Erythroblast (primary cell): ENCODE measurements at regions not wholly inside any gene's neighbourhood (a gene's known extent, or its start where the extent isn't known, plus 50 kb on each side); places are given as distances from the start of the nearest gene placed in this dataset.
"Not testable (repeated sequence)": the region's sequence is repeated elsewhere in the genome, so short reads cannot be mapped to it uniquely, and the experiment has no call there.

Source experiments
- DNase-seq, 2 experiments: peaks; one replicate each; lab custom pipeline; 2025; lab: John Stamatoyannopoulos, UW
- GATA1 ChIP-seq: IDR thresholded peaks from 2 replicates; pipeline ENCODE4 v1.6.1; 2011; ENCODE audit warnings: low read depth, mild to moderate bottlenecking, control low read depth, low read length, moderate library complexity
- POLR2A ChIP-seq: IDR thresholded peaks from 2 replicates; pipeline ENCODE4 v1.6.1; 2011; ENCODE audit warnings: mild to moderate bottlenecking, low read length

DNA sequence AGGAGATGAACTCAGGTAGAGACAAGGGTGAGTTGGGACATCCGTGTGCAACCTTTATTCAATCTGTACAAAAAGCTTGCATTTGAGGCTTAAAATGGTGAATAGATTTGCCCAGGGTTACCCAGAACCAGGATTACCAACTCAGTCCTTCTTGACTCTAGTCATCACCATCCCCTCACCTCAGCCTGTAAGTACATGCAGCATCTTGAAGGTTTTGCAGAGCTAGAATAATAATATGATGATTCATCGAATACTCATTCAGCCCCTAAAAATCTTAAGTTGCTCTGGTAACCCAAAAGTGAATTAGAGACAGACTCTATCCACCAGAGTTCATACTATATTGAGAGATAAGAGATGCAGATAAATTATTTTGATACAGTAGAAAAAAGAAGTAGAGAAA, 90.3 kb downstream of the NKX2-1 start:
- no peak for DNase-seq
- TF ChIP-seq GATA1 (no peak), POLR2A (no peak)

DNA sequence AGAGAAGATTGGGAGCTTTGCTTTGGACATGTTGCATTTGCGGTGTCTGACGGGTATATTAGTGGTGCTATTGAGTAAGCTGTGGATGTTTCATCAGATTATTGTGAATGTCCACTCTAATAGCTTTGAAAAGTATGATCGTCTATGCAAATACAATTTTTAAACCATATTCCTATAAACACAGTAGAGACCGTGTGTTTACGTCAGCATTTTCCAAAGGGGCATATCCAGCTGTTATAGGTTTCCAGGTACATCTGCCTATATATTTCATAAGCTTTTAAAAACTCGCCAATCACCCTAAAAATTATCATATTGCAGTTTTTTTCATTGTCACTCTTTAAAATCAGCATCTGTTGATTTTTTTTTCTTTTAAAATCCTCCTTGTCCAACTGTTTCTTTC, 91.7 kb downstream of the NKX2-1 start:
- TF ChIP-seq GATA1 (no peak), POLR2A (no peak)

DNA sequence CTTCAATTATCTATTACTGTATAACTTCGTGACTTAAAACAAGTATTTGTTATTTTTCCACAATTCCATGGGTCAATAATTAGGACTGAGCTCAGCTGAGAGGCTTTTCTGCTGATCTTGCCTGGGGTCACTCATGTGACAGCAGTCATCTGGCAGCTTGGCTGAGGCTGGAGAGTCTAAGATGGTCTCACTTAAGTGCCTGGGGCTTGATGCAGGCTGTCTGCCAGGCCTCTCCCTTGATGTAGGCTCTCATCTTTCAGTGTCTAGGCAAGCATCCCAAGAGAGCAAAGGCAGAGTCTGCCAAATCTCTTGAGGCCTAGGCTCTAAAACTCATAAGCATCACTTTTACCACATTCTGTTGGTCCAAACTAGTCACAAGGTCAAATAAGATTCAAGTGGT, 93.2 kb downstream of the NKX2-1 start:
- DNase-seq = no peak
- no peak for TF ChIP-seq POLR2A
- no peak for TF ChIP-seq GATA1

More for the DNA sequence above, 91.7 kb downstream of the NKX2-1 start:
- no peak for DNase-seq

DNA sequence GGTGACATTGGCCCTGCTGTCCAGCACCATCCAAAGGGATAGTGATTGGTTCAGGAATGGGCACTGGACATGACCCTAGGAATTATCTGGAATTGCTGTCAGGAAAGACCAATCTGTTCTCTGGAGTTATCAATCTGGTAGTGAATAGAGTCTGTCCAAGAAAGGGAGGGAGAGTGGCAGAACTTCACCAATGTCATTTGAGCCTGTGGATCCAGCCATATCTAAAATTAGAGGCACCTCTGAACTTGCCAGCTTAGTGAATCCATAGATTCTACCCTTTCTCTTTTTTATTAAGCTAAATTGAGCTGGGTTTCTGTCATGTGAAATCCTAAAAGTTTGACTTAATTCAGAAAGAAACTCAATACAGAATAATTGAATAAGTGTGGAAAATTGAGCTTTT, 93.9 kb downstream of the NKX2-1 start:
- TF ChIP-seq POLR2A = no peak
- no peak for TF ChIP-seq GATA1
- no peak for DNase-seq

DNA sequence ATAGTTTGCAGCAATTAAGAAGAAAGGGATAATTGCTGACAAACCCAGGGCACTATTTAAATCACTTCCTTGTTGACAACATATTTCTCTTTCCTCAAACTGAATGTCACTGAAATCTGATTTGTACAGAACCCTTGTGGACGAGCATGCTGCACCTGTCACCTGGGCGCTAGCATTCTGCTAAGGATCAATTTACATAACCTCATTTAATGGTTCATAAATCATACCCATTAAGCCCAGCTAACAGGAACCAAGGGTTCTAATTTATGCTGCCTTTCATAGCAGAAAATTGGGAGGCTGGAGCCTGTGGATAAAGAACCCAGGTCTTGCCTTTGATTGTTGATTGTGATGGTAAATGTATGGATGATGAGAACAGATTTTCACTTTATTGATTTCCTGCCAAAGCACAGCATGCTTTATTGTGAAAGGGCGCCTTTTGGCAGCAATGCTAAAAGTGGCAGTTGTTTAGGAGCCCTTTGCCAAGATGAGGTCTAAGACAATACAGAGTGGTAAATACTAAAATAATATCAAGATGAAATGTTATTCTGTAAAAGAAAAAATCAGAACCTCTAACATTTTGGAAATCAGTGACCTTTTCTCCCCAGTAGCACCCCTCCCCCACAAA, 95.4 kb downstream of the NKX2-1 start:
- no peak for TF ChIP-seq POLR2A
- no peak for TF ChIP-seq GATA1
- DNase-seq = no peak

DNA sequence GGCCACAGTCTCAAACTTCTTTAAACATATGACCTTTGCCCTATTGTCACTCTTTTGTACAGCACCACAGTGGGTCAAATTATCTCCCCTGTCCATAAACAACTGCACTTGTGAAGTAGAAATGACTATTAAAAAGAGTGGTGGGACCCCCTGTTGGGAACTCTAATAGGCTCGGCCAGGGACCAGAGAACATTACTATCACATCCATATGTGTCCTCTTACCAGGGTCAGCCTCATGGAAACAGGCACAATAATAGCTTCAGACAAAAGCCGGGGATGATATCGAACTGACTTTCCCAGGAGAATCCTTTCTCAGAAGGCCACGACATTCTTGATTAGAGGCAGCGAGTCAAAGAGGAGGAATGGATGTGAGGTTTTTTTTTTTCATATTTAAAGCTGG, 96.6 kb downstream of the NKX2-1 start:
- TF ChIP-seq POLR2A (no peak), GATA1 (no peak)

DNA sequence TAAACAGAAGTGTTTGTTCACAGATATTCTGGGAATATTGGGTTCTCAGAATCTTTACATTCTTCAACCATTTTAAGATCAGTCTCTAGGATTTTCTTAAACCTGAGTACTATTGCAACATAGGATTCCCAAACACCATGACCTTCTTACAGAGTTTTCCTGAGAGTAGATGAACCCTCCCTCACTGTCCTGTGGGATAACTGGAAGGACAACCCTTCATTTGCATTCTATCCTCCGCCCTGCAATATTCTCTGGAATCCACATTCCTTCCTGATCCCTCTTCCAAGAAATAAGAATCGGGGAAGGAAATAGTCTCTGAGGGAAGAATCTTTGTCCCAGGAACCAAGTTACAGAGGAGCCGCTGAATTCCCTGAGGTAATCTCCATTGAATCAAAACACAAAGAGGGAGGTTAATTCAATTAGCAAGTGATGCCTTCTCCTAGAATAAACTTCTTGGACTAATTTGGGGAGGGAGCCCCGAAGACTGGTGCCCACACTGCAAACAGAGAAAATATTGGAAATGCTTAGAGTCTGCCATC, 99.8 kb upstream of the MBIP start:
- no peak for DNase-seq
- TF ChIP-seq GATA1 (no peak), POLR2A (no peak)

More for the DNA sequence above, 96.6 kb downstream of the NKX2-1 start:
- DNase-seq = no peak

DNA sequence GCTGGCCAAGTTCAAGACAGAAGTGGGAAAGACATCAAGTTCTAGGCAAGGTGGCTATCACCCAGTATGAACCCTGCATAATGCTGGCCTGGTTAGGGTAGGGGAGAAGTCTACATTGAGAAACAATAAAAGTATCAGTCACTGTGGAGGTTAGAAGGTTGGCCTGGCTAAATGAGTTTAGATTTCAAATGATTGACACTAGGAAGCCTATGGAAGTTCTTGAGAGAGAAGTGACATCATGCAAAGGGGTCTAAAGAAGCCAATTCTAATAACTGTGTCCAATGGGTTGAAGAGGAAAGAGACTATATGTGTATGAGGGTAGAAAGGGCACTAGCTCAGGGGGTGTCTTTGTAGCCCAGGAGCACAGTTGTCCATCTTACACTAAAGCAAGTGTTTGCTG, 98.5 kb upstream of the MBIP start:
- TF ChIP-seq POLR2A (no peak), GATA1 (no peak)
- DNase-seq = no peak

DNA sequence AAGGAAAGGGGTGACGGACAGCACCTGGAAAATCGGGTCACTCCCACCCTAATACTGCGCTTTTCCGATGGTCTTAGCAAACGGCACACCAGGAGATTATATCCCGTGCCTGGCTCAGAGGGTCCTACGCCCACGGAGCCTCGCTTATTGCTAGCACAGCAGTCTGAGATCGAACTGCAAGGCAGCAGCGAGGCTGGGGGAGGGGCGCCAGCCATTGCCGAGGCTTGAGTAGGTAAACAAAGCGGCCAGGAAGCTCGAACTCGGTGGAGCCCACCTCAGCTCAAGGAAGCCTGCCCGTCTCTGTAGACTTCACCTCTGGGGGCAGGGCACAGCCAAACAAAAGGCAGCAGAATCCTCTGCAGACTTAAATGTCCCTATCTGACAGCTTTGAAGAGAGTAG, 91.5 kb upstream of the MBIP start:
- DNase-seq = not testable (repeated sequence)

DNA sequence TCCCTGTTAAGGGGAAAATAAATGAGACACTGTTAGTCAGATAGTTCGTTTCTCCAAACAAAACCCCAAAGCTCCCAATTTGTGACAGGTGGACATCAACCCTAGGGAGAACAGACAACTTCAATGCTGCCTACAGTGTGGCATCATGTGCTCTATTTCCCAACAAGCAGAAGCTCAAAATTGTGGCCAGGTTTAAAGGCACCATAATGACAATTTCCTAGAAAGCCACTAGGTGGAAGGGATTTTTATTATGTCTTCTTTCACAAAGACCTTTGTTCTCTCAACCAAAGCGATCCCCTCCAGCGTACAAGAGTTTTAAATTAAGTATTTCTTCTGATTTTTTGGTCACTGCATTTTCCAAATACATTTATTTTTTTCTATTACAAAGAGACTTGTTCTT, 88.0 kb upstream of the MBIP start:
- DNase-seq = no peak
- TF ChIP-seq GATA1 (no peak), POLR2A (no peak)

DNA sequence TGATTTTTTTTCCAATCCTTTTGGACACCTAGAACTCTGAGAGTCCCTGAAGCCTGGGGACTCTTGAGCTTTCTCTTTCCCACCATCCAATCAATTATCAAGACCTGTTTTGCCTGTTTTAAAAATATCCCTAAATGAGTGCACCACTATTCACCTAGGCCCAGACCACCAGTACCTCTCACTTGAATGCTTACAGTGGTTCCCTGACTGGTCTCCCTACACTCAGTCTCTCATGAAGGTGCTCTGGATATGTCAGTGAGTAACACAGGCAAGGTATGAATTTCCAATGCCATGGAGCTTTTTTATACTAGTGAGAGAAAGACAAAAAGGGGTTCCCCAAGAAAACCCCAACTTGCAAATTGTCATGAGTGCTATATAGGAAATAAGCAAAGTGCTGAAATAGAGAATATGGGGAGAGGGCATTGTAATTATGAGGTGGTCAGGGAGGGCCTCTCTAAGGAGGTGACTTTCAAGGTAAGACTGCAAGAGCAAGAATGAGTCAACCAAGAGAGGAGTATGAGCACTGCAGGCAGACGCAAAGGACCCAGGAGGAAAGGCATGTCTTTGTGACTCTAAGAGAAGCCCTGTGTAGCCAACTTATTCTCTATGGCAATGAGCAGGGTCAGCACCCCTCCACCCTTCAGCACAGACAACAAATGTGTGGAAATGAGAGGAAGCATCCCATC, 85.3 kb upstream of the MBIP start:
- DNase-seq = no peak
- TF ChIP-seq GATA1 = no peak

DNA sequence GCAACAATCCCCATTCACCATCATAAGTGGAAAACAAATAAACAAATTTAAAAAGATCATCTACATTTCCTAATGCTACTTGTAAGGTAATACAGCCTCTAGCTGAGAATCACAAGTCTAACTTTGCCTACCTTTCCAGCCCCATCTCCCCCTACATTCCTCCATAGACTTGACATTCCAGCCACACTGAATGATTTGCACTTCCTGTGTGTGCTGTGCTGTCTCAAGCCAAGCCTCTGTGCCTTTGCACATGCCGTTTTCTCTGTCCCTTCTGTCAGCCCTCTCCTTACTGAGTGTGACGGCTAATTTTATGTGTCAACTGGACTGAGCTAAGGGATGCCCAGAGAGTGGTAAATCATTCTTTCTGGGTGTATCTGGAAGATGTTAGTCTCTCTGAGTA, 82.4 kb upstream of the MBIP start:
- no peak for DNase-seq
- TF ChIP-seq GATA1 (no peak), POLR2A (no peak)

DNA sequence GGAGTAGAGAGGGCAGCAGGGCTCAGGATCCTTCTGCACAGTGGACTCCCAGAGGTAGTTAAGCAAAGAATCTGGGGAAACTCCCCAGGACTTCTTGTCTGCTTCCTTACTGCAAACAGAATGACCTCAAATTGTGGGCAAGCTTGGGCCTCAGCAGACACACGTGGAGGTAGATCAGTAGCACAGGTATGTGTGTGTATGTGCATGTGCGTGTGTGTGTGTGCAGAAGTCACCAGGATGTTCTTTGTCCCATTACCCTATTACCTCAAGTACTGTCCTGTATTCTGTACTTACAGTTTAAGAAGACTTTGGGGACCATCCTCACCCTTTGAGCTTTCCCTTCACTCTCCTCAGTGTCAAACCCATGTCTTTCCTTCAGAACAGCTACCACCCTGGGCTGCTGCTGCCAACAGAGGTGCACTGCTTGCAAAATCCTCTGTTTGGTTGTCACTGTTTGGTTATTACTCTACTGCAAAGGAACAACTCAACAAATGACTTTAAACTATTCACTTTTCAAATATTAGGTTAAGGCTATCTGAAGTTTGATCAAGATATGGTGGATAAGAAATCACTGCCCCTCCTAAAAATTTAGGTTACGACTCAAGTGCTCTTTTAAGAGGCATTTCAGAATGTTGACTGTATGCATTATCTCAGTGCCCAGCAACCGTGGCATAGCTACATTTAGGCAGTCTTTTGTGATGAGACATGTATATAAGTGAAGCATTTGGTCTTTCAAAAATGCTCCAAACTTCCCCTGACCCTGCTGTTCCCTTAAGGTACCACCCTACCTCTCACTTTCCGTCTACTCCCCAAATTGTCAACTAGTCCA, 78.2 kb upstream of the MBIP start:
- no peak for DNase-seq
- TF ChIP-seq GATA1 (no peak), POLR2A (no peak)

DNA sequence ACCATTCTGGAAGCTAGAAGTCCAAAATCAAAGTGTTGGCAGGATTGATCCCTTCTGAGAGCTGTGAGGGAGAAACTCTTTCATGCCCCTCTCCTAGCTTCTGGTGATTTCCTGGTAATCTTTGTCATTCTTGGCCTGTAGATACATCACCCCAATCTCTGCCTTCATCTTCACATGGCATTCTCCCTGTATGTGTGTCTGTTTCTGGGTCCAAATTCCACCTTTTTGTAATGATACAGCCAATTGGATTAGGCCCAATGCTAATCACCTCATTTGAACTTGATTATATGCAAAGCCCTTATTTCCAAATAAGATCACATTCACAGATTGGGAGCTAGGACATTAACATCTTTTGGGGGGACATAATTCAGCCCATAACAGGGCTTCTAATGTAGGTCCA, 76.9 kb upstream of the MBIP start:
- no peak for DNase-seq
- no peak for TF ChIP-seq POLR2A
- TF ChIP-seq GATA1 = no peak

DNA sequence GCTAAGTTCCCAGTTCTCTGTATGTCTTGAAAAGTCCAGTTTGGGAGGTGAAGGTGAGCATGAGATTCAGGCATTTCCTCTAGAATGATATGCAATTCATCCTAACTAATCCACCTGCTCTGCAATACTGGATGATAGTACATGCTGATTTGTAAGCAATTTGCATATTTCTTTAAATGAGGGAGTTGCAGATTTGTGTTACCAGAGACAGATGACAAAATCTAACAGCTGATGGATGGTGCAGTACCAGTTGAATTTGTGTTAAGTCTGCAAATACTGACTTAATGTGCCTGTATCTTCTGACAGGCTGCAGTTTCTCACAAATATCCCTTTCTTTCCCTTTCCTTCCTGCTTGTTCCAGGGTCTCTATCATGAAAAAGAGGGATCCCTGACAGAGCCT, 76.4 kb upstream of the MBIP start:
- no peak for DNase-seq
- TF ChIP-seq POLR2A (no peak), GATA1 (no peak)
